GM12872 (cell line): ENCODE measurements at regions not wholly inside any gene's neighbourhood (a gene's known extent, or its start where the extent isn't known, plus 50 kb on each side); places are given as distances from the start of the nearest gene placed in this dataset.

Source experiments
- TF ChIP-seq, protein P1 (sequence below): IDR thresholded peaks from 3 replicates; pipeline ENCODE4 v1.5.1; 2011; ENCODE audit warnings: low read depth, mild to moderate bottlenecking, low read length, moderate library complexity; ENCODE audit not compliant: insufficient read depth

- TF ChIP-seq, protein P1, sequence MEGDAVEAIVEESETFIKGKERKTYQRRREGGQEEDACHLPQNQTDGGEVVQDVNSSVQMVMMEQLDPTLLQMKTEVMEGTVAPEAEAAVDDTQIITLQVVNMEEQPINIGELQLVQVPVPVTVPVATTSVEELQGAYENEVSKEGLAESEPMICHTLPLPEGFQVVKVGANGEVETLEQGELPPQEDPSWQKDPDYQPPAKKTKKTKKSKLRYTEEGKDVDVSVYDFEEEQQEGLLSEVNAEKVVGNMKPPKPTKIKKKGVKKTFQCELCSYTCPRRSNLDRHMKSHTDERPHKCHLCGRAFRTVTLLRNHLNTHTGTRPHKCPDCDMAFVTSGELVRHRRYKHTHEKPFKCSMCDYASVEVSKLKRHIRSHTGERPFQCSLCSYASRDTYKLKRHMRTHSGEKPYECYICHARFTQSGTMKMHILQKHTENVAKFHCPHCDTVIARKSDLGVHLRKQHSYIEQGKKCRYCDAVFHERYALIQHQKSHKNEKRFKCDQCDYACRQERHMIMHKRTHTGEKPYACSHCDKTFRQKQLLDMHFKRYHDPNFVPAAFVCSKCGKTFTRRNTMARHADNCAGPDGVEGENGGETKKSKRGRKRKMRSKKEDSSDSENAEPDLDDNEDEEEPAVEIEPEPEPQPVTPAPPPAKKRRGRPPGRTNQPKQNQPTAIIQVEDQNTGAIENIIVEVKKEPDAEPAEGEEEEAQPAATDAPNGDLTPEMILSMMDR, result no peak
Observed at GRCh38 chr16:65312795-65313194, 190.9 kb upstream of the CDH11 start.

- TF ChIP-seq, protein P1, result no peak
Observed at GRCh38 chr16:65312071-65312470, 190.2 kb upstream of the CDH11 start.

- TF ChIP-seq, protein P1, result no peak
Observed at GRCh38 chr16:65309354-65309753, 187.5 kb upstream of the CDH11 start.

GRCh38 chr16:65308506-65308905 lies 186.6 kb upstream of the CDH11 start:
- TF ChIP-seq, protein P1, result no peak

GRCh38 chr16:65307286-65307685 lies 185.4 kb upstream of the CDH11 start:
- TF ChIP-seq, protein P1, result no peak

DNA sequence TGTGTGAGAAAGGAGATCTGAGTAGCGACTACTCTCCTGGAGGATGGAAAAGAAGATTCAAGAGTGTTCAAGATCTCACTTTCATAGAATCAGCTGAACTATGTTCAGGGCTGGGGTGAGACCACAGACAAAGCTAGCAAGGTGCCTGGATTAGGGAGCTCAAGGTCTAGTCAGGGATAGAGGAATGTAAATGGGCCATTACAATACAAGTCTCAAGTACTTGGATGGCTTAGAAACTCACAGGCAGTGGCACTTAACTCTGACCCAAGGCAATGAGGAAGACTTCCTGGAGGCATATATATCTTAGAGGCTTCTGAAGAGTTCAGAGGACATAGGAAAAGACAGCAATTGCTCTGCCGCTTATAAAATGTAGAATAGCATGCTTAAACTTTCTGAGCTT lies 184.9 kb upstream of the CDH11 start:
- TF ChIP-seq, protein P1, result no peak

DNA sequence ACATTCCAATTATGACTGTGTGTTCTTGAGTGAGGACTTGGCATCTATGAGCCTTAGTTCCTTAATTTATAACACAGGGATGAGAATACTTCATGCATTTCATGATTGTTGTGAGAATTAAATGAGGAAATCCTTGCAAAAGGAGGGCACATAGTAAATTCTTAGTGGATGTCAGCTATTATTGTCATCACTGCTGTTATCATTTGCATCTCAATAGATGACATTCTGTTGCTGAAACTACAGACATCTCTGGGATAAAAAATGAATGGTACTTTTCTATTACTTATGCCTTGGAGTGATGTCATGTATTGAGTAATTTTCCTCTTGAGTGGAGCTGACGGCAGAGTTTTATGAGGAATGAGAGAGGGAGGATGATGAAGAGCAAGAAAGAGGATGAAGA lies 184.4 kb upstream of the CDH11 start:
- TF ChIP-seq, protein P1, result no peak
